ENCODE measurements at regions not wholly inside any gene's neighbourhood (a gene's known extent, or its start where the extent isn't known, plus 50 kb on each side); places are given as distances from the start of the nearest gene placed in this dataset.

DNA sequence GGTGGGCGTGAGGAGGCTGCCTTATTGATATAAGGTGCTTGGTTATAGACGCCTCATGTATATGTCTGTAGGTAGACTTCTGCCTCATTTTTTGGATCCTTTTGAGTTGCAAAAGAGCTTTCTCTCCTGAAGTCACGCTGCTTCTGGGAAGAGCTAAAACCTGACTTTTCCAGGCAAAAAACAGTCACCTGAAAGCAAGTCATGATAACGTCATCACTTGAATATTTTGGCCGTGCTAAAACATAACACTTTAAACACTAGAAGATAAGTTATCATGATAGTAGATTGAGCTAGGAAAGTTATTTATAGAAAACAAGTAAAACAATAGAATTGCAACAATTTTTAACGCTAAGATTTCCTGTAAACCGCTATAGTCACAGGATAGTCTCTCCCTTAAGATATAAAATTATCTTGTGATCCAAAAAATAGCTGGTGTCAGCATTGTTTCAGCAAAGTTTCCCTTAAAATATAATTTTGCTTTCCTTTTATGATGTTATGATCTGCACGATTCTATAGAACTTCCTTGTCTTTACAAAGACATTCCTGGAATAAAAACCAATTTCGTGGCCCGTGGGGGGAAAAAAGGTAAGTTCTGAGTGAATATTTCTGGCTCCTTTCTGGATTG lies 69.0 kb upstream of the AKAP12 start:
- 95% methylated on average over 5 of the region's 10 CpGs for WGBS (ENCODE audit: insufficient coverage)

DNA sequence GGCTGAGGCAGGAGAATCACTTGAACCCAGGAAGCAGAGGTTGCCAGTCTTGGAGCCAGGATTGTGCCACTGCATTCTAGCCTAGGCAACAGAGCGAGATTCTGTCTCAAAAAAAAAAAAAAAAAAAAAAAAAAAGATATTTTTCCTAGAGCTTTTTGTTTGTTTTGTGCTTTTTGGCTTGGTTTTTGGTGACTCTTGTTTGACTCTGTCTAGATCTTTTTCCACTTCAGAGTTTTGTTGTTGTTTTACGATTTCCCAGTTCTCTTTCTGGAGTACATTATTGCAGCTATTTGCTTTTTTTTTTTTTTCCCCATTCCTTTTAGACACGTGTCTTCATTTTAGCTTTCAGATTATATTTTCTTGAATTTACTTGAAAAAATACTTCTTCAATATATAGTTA lies 67.0 kb upstream of the AKAP12 start:
- no peak overlapping the region for H3K27ac ChIP-seq (ENCODE audit: low read length in 2 of 2)
- peaks cover 0 to 3% (median 0%) of the 10 kb centered on the region in 3 donors for H3K9me3 ChIP-seq (ENCODE audit: control extremely low read depth in 1 of 3, control insufficient read depth in 2 of 3, insufficient read depth in 1 of 3, low read length in 2 of 3)
- DNase-seq (no peak), ATAC-seq (ENCODE audit: low read depth) (no peak)
- no peak overlapping the region for H2AFZ ChIP-seq (ENCODE audit: insufficient read depth, low read depth, low read length, poor library complexity, severe bottlenecking)
- no peaks in the 10 kb centered on the region for H3K79me2 ChIP-seq (ENCODE audit: control insufficient read depth, insufficient read depth, low read length)
- H3K4me3 ChIP-seq (ENCODE audit: control extremely low read depth in 1 of 5, extremely low read depth in 1 of 5, insufficient read depth in 1 of 5, low read depth in 2 of 5, low read length in 4 of 5): no peak overlapping the region
- no peaks in the 10 kb centered on the region for H3K36me3 ChIP-seq (replicated peaks in 1 of 2; ENCODE audit: control extremely low read depth in 1 of 2, control insufficient read depth in 1 of 2, extremely low read depth in 1 of 2, insufficient read depth in 2 of 2, low read length in 1 of 2)
- H3K27me3 Mint-ChIP-seq: peaks cover 8% of the 10 kb centered on the region
- H4K20me1 ChIP-seq (ENCODE audit: control insufficient read depth, insufficient read depth, low read length, poor library complexity, severe bottlenecking): no peaks in the 10 kb centered on the region
- H3K9ac ChIP-seq (ENCODE audit: low read length): no peak overlapping the region
- no peak for TF ChIP-seq EZH2 (IDR thresholded peaks at IDR 0.05; ENCODE audit: borderline replicate concordance, insufficient read depth, low read depth, low read length, poor library complexity, severe bottlenecking)
- TF ChIP-seq, protein P1, sequence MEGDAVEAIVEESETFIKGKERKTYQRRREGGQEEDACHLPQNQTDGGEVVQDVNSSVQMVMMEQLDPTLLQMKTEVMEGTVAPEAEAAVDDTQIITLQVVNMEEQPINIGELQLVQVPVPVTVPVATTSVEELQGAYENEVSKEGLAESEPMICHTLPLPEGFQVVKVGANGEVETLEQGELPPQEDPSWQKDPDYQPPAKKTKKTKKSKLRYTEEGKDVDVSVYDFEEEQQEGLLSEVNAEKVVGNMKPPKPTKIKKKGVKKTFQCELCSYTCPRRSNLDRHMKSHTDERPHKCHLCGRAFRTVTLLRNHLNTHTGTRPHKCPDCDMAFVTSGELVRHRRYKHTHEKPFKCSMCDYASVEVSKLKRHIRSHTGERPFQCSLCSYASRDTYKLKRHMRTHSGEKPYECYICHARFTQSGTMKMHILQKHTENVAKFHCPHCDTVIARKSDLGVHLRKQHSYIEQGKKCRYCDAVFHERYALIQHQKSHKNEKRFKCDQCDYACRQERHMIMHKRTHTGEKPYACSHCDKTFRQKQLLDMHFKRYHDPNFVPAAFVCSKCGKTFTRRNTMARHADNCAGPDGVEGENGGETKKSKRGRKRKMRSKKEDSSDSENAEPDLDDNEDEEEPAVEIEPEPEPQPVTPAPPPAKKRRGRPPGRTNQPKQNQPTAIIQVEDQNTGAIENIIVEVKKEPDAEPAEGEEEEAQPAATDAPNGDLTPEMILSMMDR (IDR thresholded peaks at IDR 0.05): no peak
- H3K27me3 ChIP-seq (replicated peaks in 1 of 4; ENCODE audit: control extremely low read depth in 1 of 4, control insufficient read depth in 3 of 4, insufficient read depth in 4 of 4, low read length in 3 of 4): peaks cover 0 to 6% (median 2%) of the 10 kb centered on the region in 4 experiments
- no peak overlapping the region for H3K4me3 Mint-ChIP-seq
- no peaks in the 10 kb centered on the region for H3K4me1 Mint-ChIP-seq
- ChIA-PET POLR2A (no interaction called here), CTCF (no interaction called here)
- no peaks in the 10 kb centered on the region for H3K4me1 ChIP-seq (ENCODE audit: control insufficient read depth in 2 of 2, insufficient read depth in 2 of 2, low read length in 2 of 2)
- no peak overlapping the region for H3K27ac Mint-ChIP-seq
- no peak overlapping the region for H3K4me2 ChIP-seq (replicated peaks; ENCODE audit: low read depth, low read length, poor library complexity, severe bottlenecking)
- H3K9me3 Mint-ChIP-seq (ENCODE audit: insufficient read depth): no peaks in the 10 kb centered on the region
- intact Hi-C loops (cut with micrococcal nuclease): no loop called here
- WGBS (ENCODE audit: insufficient coverage): no CpG with 5 or more reads among the region's 3 CpGs

More for the DNA sequence above, 69.0 kb upstream of the AKAP12 start:
- intact Hi-C loops (cut with micrococcal nuclease): no loop called here
- Histone ChIP-seq H3K36me3 (replicated peaks in 1 of 2; ENCODE audit: control extremely low read depth in 1 of 2, control insufficient read depth in 1 of 2, extremely low read depth in 1 of 2, insufficient read depth in 2 of 2, low read length in 1 of 2) (no peaks in the 10 kb centered on the region), H3K9ac (ENCODE audit: low read length) (no peak overlapping the region), H3K27me3 (replicated peaks in 1 of 4; ENCODE audit: control extremely low read depth in 1 of 4, control insufficient read depth in 3 of 4, insufficient read depth in 4 of 4, low read length in 3 of 4) (peaks cover 0 to 2% (median 0%) of the 10 kb centered on the region in 4 experiments), H3K4me3 (ENCODE audit: control extremely low read depth in 1 of 5, extremely low read depth in 1 of 5, insufficient read depth in 1 of 5, low read depth in 2 of 5, low read length in 4 of 5) (no peak overlapping the region), H2AFZ (ENCODE audit: insufficient read depth, low read depth, low read length, poor library complexity, severe bottlenecking) (no peak overlapping the region), H3K4me2 (replicated peaks; ENCODE audit: low read depth, low read length, poor library complexity, severe bottlenecking) (no peak overlapping the region), H3K79me2 (ENCODE audit: control insufficient read depth, insufficient read depth, low read length) (no peaks in the 10 kb centered on the region), H3K9me3 (ENCODE audit: control extremely low read depth in 1 of 3, control insufficient read depth in 2 of 3, insufficient read depth in 1 of 3, low read length in 2 of 3) (peaks cover 0 to 2% (median 0%) of the 10 kb centered on the region in 3 donors), H3K27ac (ENCODE audit: low read length in 2 of 2) (no peak overlapping the region), H4K20me1 (ENCODE audit: control insufficient read depth, insufficient read depth, low read length, poor library complexity, severe bottlenecking) (no peaks in the 10 kb centered on the region), H3K4me1 (ENCODE audit: control insufficient read depth in 2 of 2, insufficient read depth in 2 of 2, low read length in 2 of 2) (no peaks in the 10 kb centered on the region)
- no peaks in the 10 kb centered on the region for H3K4me1 Mint-ChIP-seq
- POLR2A ChIA-PET: no interaction called here
- CTCF ChIA-PET: interaction anchor here (0.6 kb wide), 1 partner anchor 1925 kb away, joined by 3 read pairs; no protein-coding TSS in a partner anchor
- no peak overlapping the region for H3K27ac Mint-ChIP-seq
- no peaks in the 10 kb centered on the region for H3K9me3 Mint-ChIP-seq (ENCODE audit: insufficient read depth)
- DNase-seq (no peak), ATAC-seq (ENCODE audit: low read depth) (no peak)
- TF ChIP-seq EZH2 (IDR thresholded peaks at IDR 0.05; ENCODE audit: borderline replicate concordance, insufficient read depth, low read depth, low read length, poor library complexity, severe bottlenecking): no peak
- TF ChIP-seq, protein P1 (IDR thresholded peaks at IDR 0.05): no peak
- H3K4me3 Mint-ChIP-seq: no peak overlapping the region
- H3K27me3 Mint-ChIP-seq: peaks cover 4% of the 10 kb centered on the region
